PC-3 (cell line): ENCODE measurements at regions not wholly inside any gene's neighbourhood (a gene's known extent, or its start where the extent isn't known, plus 50 kb on each side); places are given as distances from the start of the nearest gene placed in this dataset.

Experiments used
- ATAC-seq: fragments of 200-7000 bp; cut with Tn5 transposase; 2 replicates; pipeline ENCODE4 v1.9.1; 2020; ENCODE audit warnings: mild to moderate bottlenecking, moderate library complexity
- BruUV-seq: library from RNA; stranded (reverse); fragments of 400-500 nt; replicated peaks from 2 replicates; lab custom pipeline; 2021; lab: Mats Ljungman, UMichigan
- CTCF ChIA-PET: fragments of 300-600 bp; sonication (Branson Sonifier 250); formaldehyde crosslinking; loops from one replicate; lab custom pipeline; 2022; ENCODE audit warnings: antibody characterized with exemption; lab: Charles Lee
- POLR2A ChIA-PET: fragments of 300-600 bp; sonication (Branson Sonifier 250); formaldehyde crosslinking; loops from one replicate; lab custom pipeline; 2022; ENCODE audit warnings: antibody characterized with exemption; ENCODE audit not compliant: unreplicated experiment; lab: Charles Lee
- DNase-seq: peaks from one replicate; pipeline ENCODE4 v3.0.0-alpha.2; 2015
- H2AFZ ChIP-seq: fragments of 300-600 bp; sonication (generic); 2 replicates; pipeline ENCODE4 v1.6.0; 2016; ENCODE audit warnings: antibody characterized with exemption, low read length
- H3F3A ChIP-seq: fragments of 300-600 bp; sonication (generic); one replicate; pipeline ENCODE4 v1.6.0; 2017; ENCODE audit warnings: antibody characterized with exemption, low read length, control low read depth, mild to moderate bottlenecking; ENCODE audit not compliant: unreplicated experiment
- H3K27ac ChIP-seq: fragments of 300-600 bp; sonication (generic); 2 replicates; pipeline ENCODE4 v1.5.1; 2016; ENCODE audit warnings: mild to moderate bottlenecking, low read length
- H3K27me3 ChIP-seq: fragments of 300-600 bp; sonication (generic); 2 replicates; pipeline ENCODE4 v1.6.1; 2016; ENCODE audit warnings: low read length, mixed read lengths
- H3K36me3 ChIP-seq: fragments of 300-600 bp; sonication (generic); 2 replicates; pipeline ENCODE4 v1.6.1; 2016; ENCODE audit warnings: low read depth, mixed run types, low read length, mixed read lengths
- H3K4me1 ChIP-seq: fragments of 300-600 bp; sonication (generic); 2 replicates; pipeline ENCODE4 v1.5.1; 2016; ENCODE audit warnings: low read length; ENCODE audit not compliant: insufficient read depth
- H3K4me2 ChIP-seq: fragments of 300-600 bp; sonication (generic); 2 replicates; pipeline ENCODE4 v1.6.0; 2016; ENCODE audit warnings: low read length
- H3K4me3 ChIP-seq: fragments of 300-600 bp; sonication (generic); 2 replicates; pipeline ENCODE4 v1.5.1; 2016; ENCODE audit warnings: mild to moderate bottlenecking, low read length, mixed read lengths
- H3K79me2 ChIP-seq: fragments of 300-600 bp; sonication (generic); 2 replicates; pipeline ENCODE4 v1.6.1; 2017; ENCODE audit warnings: low read length, mixed read lengths
- H3K9ac ChIP-seq: fragments of 300-600 bp; sonication (generic); 2 replicates; pipeline ENCODE4 v1.6.0; 2016; ENCODE audit warnings: mild to moderate bottlenecking, low read length
- H3K9me2 ChIP-seq: fragments of 300-600 bp; sonication (generic); replicated peaks from 2 replicates; pipeline ENCODE4 v1.6.1; 2016; ENCODE audit warnings: mixed run types, low read length, mixed read lengths
- H3K9me3 ChIP-seq: fragments of 300-600 bp; sonication (generic); 2 replicates; pipeline ENCODE4 v1.6.1; 2016; ENCODE audit warnings: low read length, mixed read lengths
- H4K20me1 ChIP-seq: fragments of 300-600 bp; sonication (generic); 2 replicates; pipeline ENCODE4 v1.6.1; 2016; ENCODE audit warnings: low read length, mixed read lengths
- EZH2 ChIP-seq: fragments of 300-600 bp; sonication (generic); IDR thresholded peaks from one replicate; pipeline ENCODE4 v1.6.1; 2017; ENCODE audit warnings: antibody characterized with exemption, mild to moderate bottlenecking, low read length; ENCODE audit not compliant: unreplicated experiment
- EZH2phosphoT487 ChIP-seq: fragments of 300-600 bp; sonication (generic); IDR thresholded peaks from 2 replicates; pipeline ENCODE4 v1.6.1; 2018; ENCODE audit warnings: mild to moderate bottlenecking, antibody characterized with exemption, low read length, borderline replicate concordance
- intact Hi-C: fragments of 100-400 bp; cut with micrococcal nuclease; formaldehyde crosslinking; loops from 2 replicates; pipeline ENCODE4 v1.9.0; 2023
- TF ChIP-seq, protein P1 (sequence below): fragments of 300-600 bp; sonication (generic); conservative IDR thresholded peaks from 2 replicates; pipeline ENCODE4 v1.5.1; 2017; ENCODE audit warnings: antibody characterized with exemption, low read depth, mild to moderate bottlenecking, low read length

DNA sequence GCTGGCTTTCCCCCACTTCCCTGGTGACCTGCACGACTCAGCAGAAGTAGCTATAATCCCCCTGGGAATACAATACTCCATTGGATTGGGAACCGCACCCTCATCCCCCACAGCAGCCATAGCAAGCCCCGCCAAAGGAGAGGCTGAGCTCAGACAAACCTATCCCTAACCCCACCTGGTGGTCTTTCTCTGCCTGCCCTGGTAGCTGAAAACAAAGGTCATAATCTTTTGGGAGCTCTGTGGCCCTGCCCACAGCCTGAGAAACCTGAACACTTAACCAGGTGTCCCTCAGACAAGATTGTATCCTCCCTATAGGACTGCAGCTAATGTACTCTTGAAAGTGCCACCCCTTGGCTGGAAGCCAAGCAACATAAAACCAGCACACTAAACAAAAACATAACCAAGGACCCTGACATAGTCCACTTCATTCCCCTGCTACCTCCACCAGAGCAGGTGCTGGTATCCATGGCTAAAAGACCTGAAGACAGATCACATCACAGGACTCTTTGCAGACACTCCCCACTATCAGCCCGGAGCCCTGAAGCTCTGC lies 71.6 kb upstream of the RUNX1 start:
- POLR2A ChIA-PET = no interaction called here
- H3K9me2 ChIP-seq = no peaks in the 10 kb centered on the region
- intact Hi-C loops = no loop called here
- no peaks in the 10 kb centered on the region; the same call in 1 of the 2 replicates for H3K9me3 ChIP-seq
- no peak overlapping the region for H3K9ac ChIP-seq
- H2AFZ ChIP-seq = no peak overlapping the region
- H3K79me2 ChIP-seq = no peaks in the 10 kb centered on the region
- H3K36me3 ChIP-seq = no peaks in the 10 kb centered on the region
- CTCF ChIA-PET = no interaction called here
- no peaks in the 10 kb centered on the region for H3K4me1 ChIP-seq
- TF ChIP-seq EZH2 = no peak
- TF ChIP-seq EZH2phosphoT487 = no peak
- TF ChIP-seq, protein P1, sequence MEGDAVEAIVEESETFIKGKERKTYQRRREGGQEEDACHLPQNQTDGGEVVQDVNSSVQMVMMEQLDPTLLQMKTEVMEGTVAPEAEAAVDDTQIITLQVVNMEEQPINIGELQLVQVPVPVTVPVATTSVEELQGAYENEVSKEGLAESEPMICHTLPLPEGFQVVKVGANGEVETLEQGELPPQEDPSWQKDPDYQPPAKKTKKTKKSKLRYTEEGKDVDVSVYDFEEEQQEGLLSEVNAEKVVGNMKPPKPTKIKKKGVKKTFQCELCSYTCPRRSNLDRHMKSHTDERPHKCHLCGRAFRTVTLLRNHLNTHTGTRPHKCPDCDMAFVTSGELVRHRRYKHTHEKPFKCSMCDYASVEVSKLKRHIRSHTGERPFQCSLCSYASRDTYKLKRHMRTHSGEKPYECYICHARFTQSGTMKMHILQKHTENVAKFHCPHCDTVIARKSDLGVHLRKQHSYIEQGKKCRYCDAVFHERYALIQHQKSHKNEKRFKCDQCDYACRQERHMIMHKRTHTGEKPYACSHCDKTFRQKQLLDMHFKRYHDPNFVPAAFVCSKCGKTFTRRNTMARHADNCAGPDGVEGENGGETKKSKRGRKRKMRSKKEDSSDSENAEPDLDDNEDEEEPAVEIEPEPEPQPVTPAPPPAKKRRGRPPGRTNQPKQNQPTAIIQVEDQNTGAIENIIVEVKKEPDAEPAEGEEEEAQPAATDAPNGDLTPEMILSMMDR = no peak
- no TSS peak for BruUV-seq
- ATAC-seq (no peak), DNase-seq (no peak)
- H3K27ac ChIP-seq = no peak overlapping the region
- H3K4me3 ChIP-seq = no peak overlapping the region
- no peak overlapping the region for H3K4me2 ChIP-seq
- H3F3A ChIP-seq = no peaks in the 10 kb centered on the region
- no peaks in the 10 kb centered on the region for H3K27me3 ChIP-seq
- H4K20me1 ChIP-seq = no peaks in the 10 kb centered on the region

DNA sequence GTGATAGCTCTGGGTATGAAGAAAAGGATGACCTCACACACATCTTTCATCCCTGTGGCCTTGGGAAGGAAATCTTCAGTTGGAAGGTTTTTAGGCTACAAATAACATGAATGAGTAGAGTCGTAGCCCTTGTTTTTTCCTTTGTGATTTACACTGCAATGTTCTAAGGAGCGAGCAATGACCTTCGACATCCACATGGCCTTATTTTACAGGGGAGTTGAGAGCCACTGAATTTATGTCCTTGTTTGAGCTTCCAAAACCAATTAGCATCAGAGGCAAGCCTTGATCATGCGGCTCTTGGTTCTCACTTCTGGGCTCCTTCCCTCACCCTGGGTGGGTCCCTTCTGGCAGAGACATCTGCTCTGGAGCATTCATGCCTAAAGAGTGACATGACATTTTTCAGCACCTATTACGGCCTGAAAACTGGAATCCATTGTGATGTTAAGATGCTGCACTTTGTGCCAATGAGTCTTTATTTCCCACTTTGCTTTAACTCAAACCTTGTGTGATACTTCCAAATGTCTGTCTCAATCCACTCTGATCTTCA lies 70.5 kb upstream of the RUNX1 start:
- no peaks in the 10 kb centered on the region for H3K9me2 ChIP-seq
- no peaks in the 10 kb centered on the region for H3K79me2 ChIP-seq
- H2AFZ ChIP-seq = no peak overlapping the region
- H3K4me2 ChIP-seq = no peak overlapping the region
- intact Hi-C loops = no loop called here
- H3K4me3 ChIP-seq = no peak overlapping the region
- CTCF ChIA-PET = no interaction called here
- H4K20me1 ChIP-seq = no peaks in the 10 kb centered on the region
- H3K9ac ChIP-seq = no peak overlapping the region
- no peak for DNase-seq
- no TSS peak for BruUV-seq
- POLR2A ChIA-PET = no interaction called here
- ATAC-seq = no peak
- no peaks in the 10 kb centered on the region for H3K27me3 ChIP-seq
- H3K27ac ChIP-seq = no peak overlapping the region
- TF ChIP-seq, protein P1 = no peak
- no peak for TF ChIP-seq EZH2phosphoT487
- no peaks in the 10 kb centered on the region for H3K4me1 ChIP-seq
- H3F3A ChIP-seq = no peaks in the 10 kb centered on the region
- no peaks in the 10 kb centered on the region for H3K36me3 ChIP-seq
- H3K9me3 ChIP-seq = no peaks in the 10 kb centered on the region

DNA sequence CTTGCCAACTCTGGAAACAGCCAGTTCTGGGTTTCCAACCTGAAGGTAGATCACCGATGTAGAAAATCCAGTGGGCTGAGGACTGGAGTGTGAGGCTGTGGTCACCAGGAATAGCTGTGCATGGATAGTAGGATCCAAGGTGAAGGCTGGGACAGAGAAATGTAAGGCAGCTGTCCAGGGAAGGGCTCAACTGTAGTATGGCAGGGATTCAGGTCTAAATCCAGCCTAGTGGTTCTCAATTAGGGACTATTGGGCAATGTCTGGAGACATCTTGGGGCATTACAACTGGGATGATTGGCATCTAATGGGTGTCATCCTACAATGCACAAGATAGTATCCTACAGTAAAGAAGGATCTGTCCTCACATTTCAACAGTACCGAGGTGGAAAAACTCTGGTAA lies 67.7 kb upstream of the RUNX1 start:
- Histone ChIP-seq H3K9me3 (no peaks in the 10 kb centered on the region), H3K79me2 (no peaks in the 10 kb centered on the region), H4K20me1 (no peaks in the 10 kb centered on the region), H3K4me2 (no peak overlapping the region), H2AFZ (no peak overlapping the region), H3K9ac (no peak overlapping the region), H3K9me2 (no peaks in the 10 kb centered on the region), H3K27me3 (no peaks in the 10 kb centered on the region), H3K36me3 (no peaks in the 10 kb centered on the region), H3K4me3 (no peak overlapping the region), H3F3A (no peaks in the 10 kb centered on the region), H3K27ac (no peak overlapping the region), H3K4me1 (peaks cover 17% of the 10 kb centered on the region)
- DNase-seq (no peak), ATAC-seq (no peak)
- TF ChIP-seq, protein P1 = no peak
- no peak for TF ChIP-seq EZH2
- TF ChIP-seq EZH2phosphoT487 = no peak
- intact Hi-C loops = no loop called here
- BruUV-seq = no TSS peak
- ChIA-PET POLR2A (interaction anchor here (0.5 kb wide), 1 partner anchor 22 kb away, joined by 3 read pairs; no protein-coding TSS in a partner anchor), CTCF (no interaction called here)
